ENCODE measurements at regions not wholly inside any gene's neighbourhood (a gene's known extent, or its start where the extent isn't known, plus 50 kb on each side); places are given as distances from the start of the nearest gene placed in this dataset.

DNA sequence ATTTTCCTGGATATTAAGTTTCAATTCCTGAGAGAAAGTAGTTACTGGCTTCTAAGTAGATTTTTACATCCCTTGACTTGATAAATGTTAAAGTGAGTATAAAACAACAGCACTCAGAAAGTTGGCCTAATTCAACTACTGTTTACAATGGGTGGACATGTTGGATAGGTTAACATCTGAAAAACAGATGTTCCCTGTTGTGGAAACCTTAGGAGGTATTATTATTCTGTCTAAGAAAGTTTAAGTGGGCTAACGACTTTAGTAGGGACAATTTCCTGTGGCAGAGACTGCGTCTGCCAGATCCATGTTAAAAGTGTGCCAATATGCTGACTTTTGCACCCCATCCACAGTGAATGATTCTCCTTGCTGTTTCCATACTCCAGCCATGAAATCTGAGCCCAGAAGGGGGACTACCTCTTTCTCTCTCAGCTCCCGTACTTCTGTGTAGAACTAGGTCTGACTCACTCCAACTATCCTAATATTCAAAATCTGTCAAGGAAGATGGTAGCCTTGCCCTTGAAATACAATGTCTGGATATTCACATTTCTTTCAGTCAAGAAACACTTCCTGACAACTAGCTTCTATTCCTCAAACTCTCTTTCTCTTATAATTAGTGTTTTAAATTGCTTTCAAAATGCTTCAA is 327.5 kb upstream of the HNRNPA3 start:
- CTCF ChIA-PET, result interaction anchor here (0.6 kb wide), 1 partner anchor 299 kb away, joined by 4 read pairs; no protein-coding TSS in a partner anchor
- Histone ChIP-seq H3K27ac (ENCODE audit: extremely low read depth, low read depth, low read length) (no peak overlapping the region), H3K4me3 (ENCODE audit: low read depth, low read length) (no peak overlapping the region), H3K4me1 (ENCODE audit: control insufficient read depth, insufficient read depth, low read length) (no peaks in the 10 kb centered on the region; the same call in 1 of the 2 replicates), H3K36me3 (ENCODE audit: control insufficient read depth in 2 of 2, insufficient read depth in 1 of 2, low read length in 2 of 2) (no peaks in the 10 kb centered on the region), H3K9me3 (ENCODE audit: control insufficient read depth, insufficient read depth, low read depth, low read length) (no peaks in the 10 kb centered on the region)
- TF ChIP-seq ZNF792 (tag by site-specific recombination; IDR thresholded peaks at IDR 0.05) (no peak), ZNF426 (tag by site-specific recombination; IDR thresholded peaks at IDR 0.05) (no peak), ZXDB (tag by site-specific recombination; IDR thresholded peaks at IDR 0.05) (no peak), ZBTB1 (tag by site-specific recombination; IDR thresholded peaks at IDR 0.05) (no peak), ZNF211 (tag by site-specific recombination; IDR thresholded peaks at IDR 0.05; ENCODE audit: low read depth) (no peak), ZNF169 (tag by site-specific recombination; IDR thresholded peaks at IDR 0.05) (no peak), ZNF585B (tag by site-specific recombination; IDR thresholded peaks at IDR 0.05) (no peak), ZBTB7A (tag by site-specific recombination; IDR thresholded peaks at IDR 0.05; ENCODE audit: low read depth) (no peak), ZNF701 (tag by site-specific recombination; IDR thresholded peaks at IDR 0.05) (no peak), REST (tag by site-specific recombination; IDR thresholded peaks at IDR 0.05) (no peak), ZNF664 (tag by site-specific recombination; IDR thresholded peaks at IDR 0.05) (no peak), INSM2 (tag by site-specific recombination; IDR thresholded peaks at IDR 0.05) (no peak), SCRT1 (tag by site-specific recombination; IDR thresholded peaks at IDR 0.05; ENCODE audit: borderline replicate concordance) (no peak)
- TF ChIP-seq, protein P1, sequence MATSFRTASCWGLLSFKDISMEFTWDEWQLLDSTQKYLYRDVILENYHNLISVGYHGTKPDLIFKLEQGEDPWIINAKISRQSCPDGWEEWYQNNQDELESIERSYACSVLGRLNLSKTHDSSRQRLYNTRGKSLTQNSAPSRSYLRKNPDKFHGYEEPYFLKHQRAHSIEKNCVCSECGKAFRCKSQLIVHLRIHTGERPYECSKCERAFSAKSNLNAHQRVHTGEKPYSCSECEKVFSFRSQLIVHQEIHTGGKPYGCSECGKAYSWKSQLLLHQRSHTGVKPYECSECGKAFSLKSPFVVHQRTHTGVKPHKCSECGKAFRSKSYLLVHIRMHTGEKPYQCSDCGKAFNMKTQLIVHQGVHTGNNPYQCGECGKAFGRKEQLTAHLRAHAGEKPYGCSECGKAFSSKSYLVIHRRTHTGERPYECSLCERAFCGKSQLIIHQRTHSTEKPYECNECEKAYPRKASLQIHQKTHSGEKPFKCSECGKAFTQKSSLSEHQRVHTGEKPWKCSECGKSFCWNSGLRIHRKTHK (tag by site-specific recombination; IDR thresholded peaks at IDR 0.05), result no peak
- TF ChIP-seq, protein P2, sequence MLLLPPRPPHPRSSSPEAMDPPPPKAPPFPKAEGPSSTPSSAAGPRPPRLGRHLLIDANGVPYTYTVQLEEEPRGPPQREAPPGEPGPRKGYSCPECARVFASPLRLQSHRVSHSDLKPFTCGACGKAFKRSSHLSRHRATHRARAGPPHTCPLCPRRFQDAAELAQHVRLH (tag by site-specific recombination; IDR thresholded peaks at IDR 0.05), result no peak
- POLR2A ChIA-PET, result no interaction called here

GRCh38 chr2:176885661-176886060 is 326.9 kb upstream of the HNRNPA3 start:
- TF ChIP-seq ZNF664 (tag by site-specific recombination; IDR thresholded peaks at IDR 0.05) (peak; percentile 67), ZNF558 (tag by site-specific recombination; IDR thresholded peaks at IDR 0.05) (no peak)
- POLR2A ChIA-PET, result no interaction called here
- CTCF ChIA-PET, result no interaction called here

More at GRCh38 chr2:176885661-176886060, 326.9 kb upstream of the HNRNPA3 start:
- H3K27ac ChIP-seq (ENCODE audit: extremely low read depth, low read depth, low read length), result no peak overlapping the region
- H3K4me3 ChIP-seq (ENCODE audit: low read depth, low read length), result no peak overlapping the region
- no peaks in the 10 kb centered on the region for H3K36me3 ChIP-seq (ENCODE audit: control insufficient read depth in 2 of 2, insufficient read depth in 1 of 2, low read length in 2 of 2)
- no peaks in the 10 kb centered on the region for H3K9me3 ChIP-seq (ENCODE audit: control insufficient read depth, insufficient read depth, low read depth, low read length)
- H3K4me1 ChIP-seq (ENCODE audit: control insufficient read depth, insufficient read depth, low read length), result no peaks in the 10 kb centered on the region; the same call in 1 of the 2 replicates
